Esophagus squamous epithelium (tissue), 5 donors: ENCODE measurements at regions not wholly inside any gene's neighbourhood (a gene's known extent, or its start where the extent isn't known, plus 50 kb on each side); places are given as distances from the start of the nearest gene placed in this dataset.

ENCODE experiments used
- DNase-seq: peaks from one replicate; lab custom pipeline; 2025; lab: John Stamatoyannopoulos, UW
- H3K27ac ChIP-seq, 4 donors: fragments of 200-600 bp; sonication (generic); one replicate each; pipeline ENCODE4 v1.5.1; 2016 to 2019; ENCODE audit warnings: mild to moderate bottlenecking in 1 of 4
- H3K27me3 ChIP-seq, 4 donors: fragments of 200-600 bp; sonication (generic); 1 replicate in 3 of 4; 2 replicates in 1 of 4; pipeline versions ENCODE4 v1.5.1 to v1.6.0; 2017 to 2021; ENCODE audit warnings: antibody characterized with exemption in 1 of 4
- H3K36me3 ChIP-seq, 3 donors: fragments of 200-600 bp; sonication (generic); one replicate each; pipeline ENCODE4 v1.5.1; 2016 to 2019
- H3K4me1 ChIP-seq, 3 donors: fragments of 200-600 bp; sonication (generic); one replicate each; pipeline ENCODE4 v1.5.1; 2017 to 2019
- H3K4me3 ChIP-seq, 4 donors: fragments of 200-600 bp; sonication (generic); 1 replicate in 3 of 4; 2 replicates in 1 of 4; pipeline ENCODE4 v1.5.1; 2016 to 2019; ENCODE audit warnings: mild to moderate bottlenecking in 2 of 4, moderate library complexity in 1 of 4
- H3K9me3 ChIP-seq, 3 donors: fragments of 200-600 bp; sonication (generic); one replicate each; pipeline ENCODE4 v1.5.1; 2016 to 2019
- CTCF ChIP-seq, 6 experiments: fragments of 450-650 bp in 4 of 6; fragments of 200-600 bp in 2 of 6; sonication (generic) in 2 of 6; IDR thresholded peaks; one replicate each; pipeline ENCODE4 v1.5.1; 2016 to 2019; ENCODE audit warnings: antibody characterized with exemption in 6 of 6, mild to moderate bottlenecking in 4 of 6, moderate library complexity in 4 of 6
- POLR2A ChIP-seq, 4 donors: fragments of 450-650 bp; IDR thresholded peaks; one replicate each; pipeline ENCODE4 v1.6.1; 2017; ENCODE audit warnings: antibody characterized with exemption in 4 of 4, mild to moderate bottlenecking in 4 of 4, moderate library complexity in 3 of 4
- WGBS, 2 donors: methylation state at CpG; one replicate each; pipeline ENCODE4 v1.1.5; 2018; 5-methylcytosine and 5-hydroxymethylcytosine counted together
- intact Hi-C: fragments of 100-400 bp; cut with DNase I; formaldehyde crosslinking; loops from one replicate; pipeline ENCODE4 v1.15.0; 2022
- donor health status: DM: yes; HTN: yes; CAD: no.

GRCh38 chr22:41023299-41023623 lies 69.1 kb upstream of the EP300 start:
- Histone ChIP-seq H3K36me3 (no peaks in the 10 kb centered on the region), H3K27me3 (no peaks in the 10 kb centered on the region), H3K27ac (peak overlapping the region; percentile 96 to 100 (median 98)), H3K9me3 (no peaks in the 10 kb centered on the region), H3K4me1 (peaks cover 0 to 19% (median 5%) of the 10 kb centered on the region in 3 donors), H3K4me3 (peak overlapping the region in 1 of 4 donors; percentile 88)
- TF ChIP-seq POLR2A (IDR thresholded peaks at IDR 0.05), result no peak
- no peak for TF ChIP-seq CTCF (IDR thresholded peaks at IDR 0.05)
- intact Hi-C loops, result loop anchor here (5.0 kb wide), 1 partner anchor 69 kb away; the partner anchor contains the start of gene EP300
- WGBS, 2 donors, result 90 to 93% methylated on average over 5 of the region's 5 CpGs
- no peak for DNase-seq

DNA sequence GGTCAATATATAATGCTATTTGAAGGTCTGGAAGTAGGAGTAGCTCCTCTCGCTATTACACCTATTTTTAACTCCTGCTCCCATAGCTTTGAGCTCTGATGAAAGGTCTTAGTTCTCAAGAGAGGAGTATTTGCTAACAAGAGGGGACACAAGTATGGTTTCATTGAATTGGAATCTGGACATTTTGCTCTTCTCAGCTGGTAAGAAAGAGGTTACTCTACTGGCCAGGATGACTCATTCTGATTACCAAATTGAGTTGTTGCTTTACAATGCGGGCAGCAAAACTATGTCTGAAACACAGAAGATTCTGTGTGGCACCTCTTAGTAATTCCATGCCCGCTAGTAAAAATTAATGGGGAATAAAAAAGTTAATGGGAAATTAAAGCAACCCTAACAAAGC lies 63.6 kb upstream of the EP300 start:
- no peak overlapping the region for H3K4me3 ChIP-seq
- intact Hi-C loops, result no loop called here
- H3K27me3 ChIP-seq, result no peaks in the 10 kb centered on the region
- no peak for DNase-seq
- 55 to 65% methylated on average over 3 of the region's 3 CpGs for WGBS, 2 donors
- H3K4me1 ChIP-seq, result peaks cover 0 to 5% (median 0%) of the 10 kb centered on the region in 3 donors
- no peaks in the 10 kb centered on the region for H3K36me3 ChIP-seq
- H3K27ac ChIP-seq, result peak overlapping the region in 2 of 4 donors; percentile 26 to 70
- no peaks in the 10 kb centered on the region for H3K9me3 ChIP-seq
- TF ChIP-seq POLR2A (IDR thresholded peaks at IDR 0.05), result no peak
- no peak for TF ChIP-seq CTCF (IDR thresholded peaks at IDR 0.05)

GRCh38 chr22:41030891-41031290 lies 61.5 kb upstream of the EP300 start:
- H3K27me3 ChIP-seq, result no peaks in the 10 kb centered on the region
- WGBS, 2 donors, result 74 to 79% methylated on average over 4 of the region's 4 CpGs
- DNase-seq, result no peak

DNA sequence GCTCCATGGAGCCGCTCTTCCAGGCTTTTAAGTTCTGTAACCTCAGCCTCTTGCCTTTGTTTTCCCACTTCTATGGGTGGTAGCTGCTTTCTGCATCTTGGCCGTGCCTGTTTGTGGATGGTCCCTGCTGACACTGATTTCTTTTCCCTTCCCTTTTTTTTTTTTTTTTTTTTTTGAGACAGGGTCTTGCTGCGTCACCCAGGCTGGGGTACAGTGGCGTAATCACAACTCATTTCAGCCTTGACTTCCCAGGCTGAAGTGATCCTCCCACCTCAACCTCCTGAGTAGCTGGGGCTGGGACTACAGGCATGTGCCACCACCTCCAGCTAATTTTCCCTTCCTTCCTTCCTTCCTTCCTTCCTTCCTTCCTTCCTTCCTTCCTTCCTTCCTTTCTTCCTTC lies 57.7 kb upstream of the EP300 start:
- TF ChIP-seq POLR2A (IDR thresholded peaks at IDR 0.05), result no peak
- no peak for TF ChIP-seq CTCF (IDR thresholded peaks at IDR 0.05)
- Histone ChIP-seq H3K27ac (no peak overlapping the region), H3K36me3 (no peaks in the 10 kb centered on the region), H3K4me1 (no peaks in the 10 kb centered on the region), H3K27me3 (no peaks in the 10 kb centered on the region), H3K4me3 (no peak overlapping the region), H3K9me3 (no peaks in the 10 kb centered on the region)
- intact Hi-C loops, result no loop called here
- no peak for DNase-seq
- WGBS, 2 donors, result 72 to 80% methylated on average over 4 of the region's 4 CpGs

More at GRCh38 chr22:41030891-41031290, 61.5 kb upstream of the EP300 start:
- H3K4me1 ChIP-seq, result peaks cover 0 to 5% (median 0%) of the 10 kb centered on the region in 3 donors
- H3K27ac ChIP-seq, result no peak overlapping the region
- no peaks in the 10 kb centered on the region for H3K9me3 ChIP-seq
- intact Hi-C loops, result no loop called here
- no peak for TF ChIP-seq POLR2A (IDR thresholded peaks at IDR 0.05)
- no peak for TF ChIP-seq CTCF (IDR thresholded peaks at IDR 0.05)
- H3K36me3 ChIP-seq, result no peaks in the 10 kb centered on the region
- H3K4me3 ChIP-seq, result no peak overlapping the region

DNA sequence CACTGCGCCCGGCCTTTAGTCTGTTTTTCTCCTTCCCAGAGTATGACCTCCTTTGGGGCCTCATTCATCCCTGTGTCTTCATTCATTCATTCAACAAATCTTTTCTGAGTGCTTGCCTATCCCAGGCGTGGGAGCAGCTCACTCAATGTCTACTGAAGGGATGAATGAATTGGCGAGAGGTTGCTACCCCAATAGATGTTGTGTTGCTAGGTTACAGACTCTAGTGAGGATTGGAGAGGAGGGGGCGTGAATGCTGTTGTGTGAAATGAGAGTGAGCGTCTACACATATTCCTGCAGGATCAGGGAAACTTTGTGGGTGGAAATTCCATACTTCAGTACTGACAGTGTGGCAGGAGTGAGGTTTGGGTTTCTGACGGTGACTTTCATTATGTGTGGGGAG lies 55.5 kb upstream of the EP300 start:
- Histone ChIP-seq H3K9me3 (no peaks in the 10 kb centered on the region), H3K36me3 (no peaks in the 10 kb centered on the region), H3K27me3 (no peaks in the 10 kb centered on the region), H3K27ac (no peak overlapping the region), H3K4me1 (no peaks in the 10 kb centered on the region), H3K4me3 (no peak overlapping the region)
- TF ChIP-seq CTCF (IDR thresholded peaks at IDR 0.05), result no peak
- no peak for TF ChIP-seq POLR2A (IDR thresholded peaks at IDR 0.05)
- no peak for DNase-seq
- intact Hi-C loops, result no loop called here
- 77 to 80% methylated on average over 7 of the region's 7 CpGs for WGBS, 2 donors
